22Rv1 (cell line): ENCODE measurements at regions not wholly inside any gene's neighbourhood (a gene's known extent, or its start where the extent isn't known, plus 50 kb on each side); places are given as distances from the start of the nearest gene placed in this dataset.

Experiments
- ZFX ChIP-seq: fragments of 450-650 bp; IDR thresholded peaks from 2 replicates; pipeline ENCODE4 v1.6.1; 2017; ENCODE audit warnings: antibody characterized with exemption, borderline replicate concordance
- TF ChIP-seq, protein P1 (sequence below): fragments of 450-650 bp; IDR thresholded peaks from 2 replicates; pipeline ENCODE4 v1.5.1; 2017; ENCODE audit warnings: mild to moderate bottlenecking

DNA sequence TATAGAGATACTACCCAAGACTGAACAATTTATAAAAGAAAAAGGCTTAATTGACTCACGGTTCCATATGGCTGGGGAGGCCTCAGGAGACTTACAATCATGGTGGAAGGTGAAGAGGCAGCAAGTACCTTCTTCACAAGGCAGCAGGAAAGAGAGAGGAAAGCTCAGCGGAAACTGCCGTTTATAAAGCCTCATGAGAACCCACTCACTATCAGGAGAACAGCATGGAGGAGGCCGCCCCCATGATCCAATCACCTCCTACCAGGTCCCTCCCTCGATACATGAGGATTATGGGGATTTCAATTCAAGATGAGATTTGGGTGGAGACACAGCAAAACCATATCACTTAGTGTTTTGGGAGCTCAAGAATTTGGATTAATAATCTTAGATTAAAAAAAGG is 240.2 kb downstream of the UACA start:
- TF ChIP-seq, protein P1, sequence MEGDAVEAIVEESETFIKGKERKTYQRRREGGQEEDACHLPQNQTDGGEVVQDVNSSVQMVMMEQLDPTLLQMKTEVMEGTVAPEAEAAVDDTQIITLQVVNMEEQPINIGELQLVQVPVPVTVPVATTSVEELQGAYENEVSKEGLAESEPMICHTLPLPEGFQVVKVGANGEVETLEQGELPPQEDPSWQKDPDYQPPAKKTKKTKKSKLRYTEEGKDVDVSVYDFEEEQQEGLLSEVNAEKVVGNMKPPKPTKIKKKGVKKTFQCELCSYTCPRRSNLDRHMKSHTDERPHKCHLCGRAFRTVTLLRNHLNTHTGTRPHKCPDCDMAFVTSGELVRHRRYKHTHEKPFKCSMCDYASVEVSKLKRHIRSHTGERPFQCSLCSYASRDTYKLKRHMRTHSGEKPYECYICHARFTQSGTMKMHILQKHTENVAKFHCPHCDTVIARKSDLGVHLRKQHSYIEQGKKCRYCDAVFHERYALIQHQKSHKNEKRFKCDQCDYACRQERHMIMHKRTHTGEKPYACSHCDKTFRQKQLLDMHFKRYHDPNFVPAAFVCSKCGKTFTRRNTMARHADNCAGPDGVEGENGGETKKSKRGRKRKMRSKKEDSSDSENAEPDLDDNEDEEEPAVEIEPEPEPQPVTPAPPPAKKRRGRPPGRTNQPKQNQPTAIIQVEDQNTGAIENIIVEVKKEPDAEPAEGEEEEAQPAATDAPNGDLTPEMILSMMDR: no peak
- no peak for TF ChIP-seq ZFX
